ENCODE measurements at regions not wholly inside any gene's neighbourhood (a gene's known extent, or its start where the extent isn't known, plus 50 kb on each side); places are given as distances from the start of the nearest gene placed in this dataset.
"Not testable (repeated sequence)": the region's sequence is repeated elsewhere in the genome, so short reads cannot be mapped to it uniquely, and the experiment has no call there.

- no peaks in the 10 kb centered on the region for H3K9me3 ChIP-seq (ENCODE audit: low read length)
- POLR2A ChIA-PET = no interaction called here
- H3K9me2 ChIP-seq (ENCODE audit: insufficient read depth, low read length) = no peaks in the 10 kb centered on the region
- TF ChIP-seq, protein P1, sequence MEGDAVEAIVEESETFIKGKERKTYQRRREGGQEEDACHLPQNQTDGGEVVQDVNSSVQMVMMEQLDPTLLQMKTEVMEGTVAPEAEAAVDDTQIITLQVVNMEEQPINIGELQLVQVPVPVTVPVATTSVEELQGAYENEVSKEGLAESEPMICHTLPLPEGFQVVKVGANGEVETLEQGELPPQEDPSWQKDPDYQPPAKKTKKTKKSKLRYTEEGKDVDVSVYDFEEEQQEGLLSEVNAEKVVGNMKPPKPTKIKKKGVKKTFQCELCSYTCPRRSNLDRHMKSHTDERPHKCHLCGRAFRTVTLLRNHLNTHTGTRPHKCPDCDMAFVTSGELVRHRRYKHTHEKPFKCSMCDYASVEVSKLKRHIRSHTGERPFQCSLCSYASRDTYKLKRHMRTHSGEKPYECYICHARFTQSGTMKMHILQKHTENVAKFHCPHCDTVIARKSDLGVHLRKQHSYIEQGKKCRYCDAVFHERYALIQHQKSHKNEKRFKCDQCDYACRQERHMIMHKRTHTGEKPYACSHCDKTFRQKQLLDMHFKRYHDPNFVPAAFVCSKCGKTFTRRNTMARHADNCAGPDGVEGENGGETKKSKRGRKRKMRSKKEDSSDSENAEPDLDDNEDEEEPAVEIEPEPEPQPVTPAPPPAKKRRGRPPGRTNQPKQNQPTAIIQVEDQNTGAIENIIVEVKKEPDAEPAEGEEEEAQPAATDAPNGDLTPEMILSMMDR (conservative IDR thresholded peaks at IDR 0.05; ENCODE audit: low read length) = no peak
- TF ChIP-seq EZH2phosphoT487 (IDR thresholded peaks at IDR 0.05; ENCODE audit: borderline replicate concordance, low read depth, low read length) = no peak
- no peaks in the 10 kb centered on the region for H3K79me2 ChIP-seq (ENCODE audit: insufficient read depth, low read depth, low read length)
- H3K4me2 ChIP-seq (ENCODE audit: low read length) = no peak overlapping the region
- H3K36me3 ChIP-seq (ENCODE audit: insufficient read depth, low read length) = no peaks in the 10 kb centered on the region
- no peak overlapping the region for H3K27ac ChIP-seq (ENCODE audit: low read depth, low read length, poor library complexity, severe bottlenecking)
- no peaks in the 10 kb centered on the region for H3K4me1 ChIP-seq (ENCODE audit: insufficient read depth, low read length, poor library complexity, severe bottlenecking)
- no TSS peak for BruUV-seq (replicated peaks)
- CTCF ChIA-PET (ENCODE audit: unreplicated experiment) = no interaction called here
- no peaks in the 10 kb centered on the region for H4K20me1 ChIP-seq (ENCODE audit: insufficient read depth, low read length)
- no peak for DNase-seq (ENCODE audit: low spot score)
- intact Hi-C loops (cut with micrococcal nuclease; ENCODE audit: unreplicated experiment) = no loop called here
- no peak overlapping the region for H3K4me3 ChIP-seq (ENCODE audit: low read depth, low read length, poor library complexity, severe bottlenecking)
- no peak overlapping the region for H2AFZ ChIP-seq (ENCODE audit: low read length)
Observed at GRCh38 chr9:73441890-73442818, 290.5 kb downstream of the ANXA1 start.

- no peaks in the 10 kb centered on the region for H3K9me2 ChIP-seq (ENCODE audit: insufficient read depth, low read length)
- no peaks in the 10 kb centered on the region for H3K79me2 ChIP-seq (ENCODE audit: insufficient read depth, low read depth, low read length)
- DNase-seq (ENCODE audit: low spot score) = no peak
- H3K4me1 ChIP-seq (ENCODE audit: insufficient read depth, low read length, poor library complexity, severe bottlenecking) = no peaks in the 10 kb centered on the region
- no peak overlapping the region for H2AFZ ChIP-seq (ENCODE audit: low read length)
- H3K9me3 ChIP-seq (ENCODE audit: low read length) = no peaks in the 10 kb centered on the region
- TF ChIP-seq EZH2phosphoT487 (IDR thresholded peaks at IDR 0.05; ENCODE audit: borderline replicate concordance, low read depth, low read length) = no peak
- TF ChIP-seq, protein P1 (conservative IDR thresholded peaks at IDR 0.05; ENCODE audit: low read length) = no peak
- no peaks in the 10 kb centered on the region for H3K36me3 ChIP-seq (ENCODE audit: insufficient read depth, low read length)
- ChIA-PET CTCF (ENCODE audit: unreplicated experiment) (no interaction called here), POLR2A (no interaction called here)
- no peak overlapping the region for H3K27ac ChIP-seq (ENCODE audit: low read depth, low read length, poor library complexity, severe bottlenecking)
- BruUV-seq (replicated peaks) = no TSS peak
- H3K4me2 ChIP-seq (ENCODE audit: low read length) = no peak overlapping the region
- no peaks in the 10 kb centered on the region for H4K20me1 ChIP-seq (ENCODE audit: insufficient read depth, low read length)
- H3K4me3 ChIP-seq (ENCODE audit: low read depth, low read length, poor library complexity, severe bottlenecking) = no peak overlapping the region
- intact Hi-C loops (cut with micrococcal nuclease; ENCODE audit: unreplicated experiment) = no loop called here
Observed at GRCh38 chr9:73444821-73445220, 293.2 kb downstream of the ANXA1 start.

- POLR2A ChIA-PET; H3K9me2 ChIP-seq (ENCODE audit: insufficient read depth, low read length); CTCF ChIA-PET (ENCODE audit: unreplicated experiment); BruUV-seq (replicated peaks); H3K4me1 ChIP-seq (ENCODE audit: insufficient read depth, low read length, poor library complexity, severe bottlenecking); intact Hi-C loops (cut with micrococcal nuclease; ENCODE audit: unreplicated experiment); H3K27ac ChIP-seq (ENCODE audit: low read depth, low read length, poor library complexity, severe bottlenecking); H3K9me3 ChIP-seq (ENCODE audit: low read length); H4K20me1 ChIP-seq (ENCODE audit: insufficient read depth, low read length); H3K4me2 ChIP-seq (ENCODE audit: low read length); DNase-seq (ENCODE audit: low spot score); H3K79me2 ChIP-seq (ENCODE audit: insufficient read depth, low read depth, low read length); H2AFZ ChIP-seq (ENCODE audit: low read length); H3K36me3 ChIP-seq (ENCODE audit: insufficient read depth, low read length); H3K4me3 ChIP-seq (ENCODE audit: low read depth, low read length, poor library complexity, severe bottlenecking): not testable (repeated sequence)
Observed at GRCh38 chr9:73445384-73445783, 293.7 kb downstream of the ANXA1 start.

Data from OCI-LY7 (cell line).